GM19395 (cell line): ENCODE measurements at regions not wholly inside any gene's neighbourhood (a gene's known extent, or its start where the extent isn't known, plus 50 kb on each side); places are given as distances from the start of the nearest gene placed in this dataset.

Experiments
- ATAC-seq: cut with Tn5 transposase; IDR thresholded peaks from one replicate; pipeline ENCODE4 v1.9.1; 2021; ENCODE audit warnings: mild to moderate bottlenecking, moderate library complexity; ENCODE audit not compliant: unreplicated experiment

DNA sequence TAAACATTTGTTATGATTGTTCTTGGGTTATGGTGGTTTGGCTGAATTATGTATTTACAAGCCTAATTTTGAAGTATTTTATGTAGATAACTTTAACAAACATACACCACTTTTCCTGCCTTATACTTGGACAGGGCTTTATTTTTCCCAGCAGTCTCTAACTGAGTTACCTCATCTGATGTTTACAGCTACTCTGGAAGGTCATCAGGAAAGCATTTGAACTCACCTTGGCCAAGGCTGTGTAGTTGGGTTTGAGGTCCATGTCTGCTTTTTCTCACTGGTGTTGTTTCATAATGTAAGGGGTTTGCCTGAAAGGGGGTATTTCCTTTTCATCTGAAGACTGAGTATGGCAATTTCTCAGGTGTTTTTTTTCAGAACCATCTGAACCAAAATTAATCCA lies 193.5 kb downstream of the RWDD3 start:
- no peak for ATAC-seq

DNA sequence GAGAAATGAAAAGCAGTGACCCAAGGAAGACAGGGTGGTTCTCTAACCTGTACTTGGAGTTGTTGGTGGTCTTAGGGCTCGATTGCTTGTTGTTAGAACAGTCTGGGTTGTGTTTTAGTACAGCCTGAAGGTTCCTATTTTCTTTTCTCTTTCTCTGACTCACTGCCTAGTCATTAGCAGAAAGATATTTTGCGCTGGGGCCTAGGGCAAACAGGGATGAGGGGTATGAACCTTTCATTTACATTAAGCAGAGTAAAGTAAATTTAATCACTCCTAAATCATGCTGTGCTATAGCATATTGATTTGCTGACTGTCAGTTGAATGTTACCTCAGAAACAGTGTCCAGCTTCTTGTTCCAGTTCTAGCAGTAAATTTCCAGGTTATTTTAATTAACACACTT lies 197.2 kb downstream of the RWDD3 start:
- no peak for ATAC-seq

DNA sequence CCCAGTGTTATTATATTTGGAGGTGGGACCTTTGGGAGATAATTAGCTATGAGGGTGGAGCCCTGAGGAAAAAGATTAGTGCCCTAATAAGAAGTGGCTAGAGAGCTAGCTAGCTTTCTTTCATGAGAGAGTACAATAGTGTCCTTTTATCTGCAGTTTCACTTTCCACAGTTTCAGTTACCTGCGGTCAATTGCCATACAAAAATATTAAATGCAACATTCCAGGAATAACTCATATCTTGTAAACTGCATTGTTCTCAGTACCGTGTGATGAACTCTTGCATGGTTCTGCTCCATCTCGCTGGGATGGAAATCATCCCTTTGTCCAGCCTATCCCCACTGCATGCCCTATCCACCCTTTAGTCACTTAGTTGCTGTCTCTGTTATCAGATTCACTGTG lies 201.6 kb downstream of the RWDD3 start:
- ATAC-seq = no peak

DNA sequence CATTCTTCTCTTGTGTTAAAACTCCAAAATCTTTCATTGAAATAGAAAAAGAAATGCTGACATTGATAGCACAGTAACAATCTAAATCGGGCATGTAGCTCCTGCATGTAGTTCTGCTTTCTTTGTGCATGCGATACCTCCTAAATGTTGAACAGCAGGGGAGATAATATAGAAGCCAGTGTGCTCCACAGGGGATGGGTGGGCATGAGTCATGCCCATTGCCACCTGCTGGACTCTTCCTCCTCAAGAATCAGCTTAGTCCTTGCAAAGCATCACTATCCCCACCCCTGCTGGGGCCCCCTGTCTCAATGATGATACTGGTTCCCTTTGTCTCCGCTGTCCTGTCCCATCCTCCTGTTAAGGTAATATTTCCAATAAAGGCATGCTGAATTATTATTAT lies 203.0 kb downstream of the RWDD3 start:
- no peak for ATAC-seq

DNA sequence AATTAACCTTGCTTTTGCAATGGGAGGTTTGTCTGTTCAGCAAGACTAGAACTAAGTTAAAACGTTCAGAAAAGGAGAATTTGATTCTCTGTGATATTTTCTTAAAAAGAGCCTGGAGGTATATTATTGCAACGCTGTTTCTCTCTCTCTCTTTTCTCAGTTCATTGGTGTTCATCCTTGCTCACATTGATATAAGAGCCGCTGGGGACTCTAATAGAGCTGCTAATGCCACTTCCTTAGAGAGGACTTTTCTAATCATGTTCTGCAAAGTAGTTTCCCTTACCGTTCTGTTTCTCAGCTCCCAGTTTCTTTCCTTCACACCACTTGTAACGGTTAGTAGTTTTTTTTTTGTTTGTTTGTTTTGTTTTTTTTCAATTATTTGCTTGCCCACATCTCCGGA lies 203.8 kb downstream of the RWDD3 start:
- no peak for ATAC-seq

DNA sequence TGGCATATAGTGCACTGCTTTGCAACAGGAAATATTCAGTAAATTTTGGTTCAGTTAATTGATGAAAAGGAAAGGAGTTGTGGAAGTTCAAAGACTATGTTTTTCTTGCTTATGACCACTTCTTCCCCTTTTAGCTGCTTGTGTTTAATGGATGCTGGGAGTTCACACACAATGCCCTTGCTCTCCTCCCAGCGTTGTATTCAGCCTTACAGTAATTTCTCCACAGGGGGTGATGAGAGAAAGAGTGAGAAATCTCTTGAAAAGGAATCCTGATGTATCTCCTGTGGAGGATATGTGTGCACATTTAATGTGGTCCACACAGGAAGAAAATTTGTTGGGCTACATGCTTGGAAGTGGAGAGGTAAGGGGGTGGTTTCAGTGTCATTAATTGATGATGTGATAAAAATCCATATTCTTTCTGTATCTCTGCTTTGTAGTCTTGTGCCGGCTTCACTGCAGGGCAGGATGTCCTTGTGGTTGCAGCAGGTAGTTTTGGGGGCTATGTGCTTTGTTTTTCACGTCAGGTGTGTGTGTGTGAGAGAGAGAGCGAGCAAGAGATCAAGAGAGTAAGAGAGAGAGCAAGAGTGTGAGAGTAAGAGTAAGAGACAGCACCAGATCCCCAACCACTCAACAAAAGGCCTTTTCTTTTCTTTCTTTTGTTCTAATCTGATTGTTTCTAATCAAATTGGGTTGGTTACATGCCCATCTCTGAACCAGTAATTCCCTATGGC lies 204.4 kb downstream of the RWDD3 start:
- no peak for ATAC-seq

DNA sequence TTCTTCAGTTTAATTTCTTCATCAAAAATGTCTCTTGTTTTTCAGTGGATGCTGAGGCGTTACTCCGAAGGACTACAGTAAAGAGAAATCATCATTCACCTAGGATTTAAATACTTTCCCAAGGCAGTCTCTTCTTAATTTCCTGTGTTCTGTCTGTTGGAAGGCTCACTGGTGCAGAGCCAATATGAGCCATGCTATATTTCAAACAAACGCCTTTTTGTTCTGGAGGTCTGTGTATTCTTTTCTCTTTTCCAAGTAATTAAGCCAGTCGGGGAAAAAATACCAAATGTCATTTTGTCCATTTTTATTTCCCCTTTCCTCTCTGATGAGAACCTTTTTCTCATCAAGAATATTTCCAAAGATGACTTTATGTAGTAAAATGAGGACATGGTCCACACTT lies 206.5 kb downstream of the RWDD3 start:
- no peak for ATAC-seq

DNA sequence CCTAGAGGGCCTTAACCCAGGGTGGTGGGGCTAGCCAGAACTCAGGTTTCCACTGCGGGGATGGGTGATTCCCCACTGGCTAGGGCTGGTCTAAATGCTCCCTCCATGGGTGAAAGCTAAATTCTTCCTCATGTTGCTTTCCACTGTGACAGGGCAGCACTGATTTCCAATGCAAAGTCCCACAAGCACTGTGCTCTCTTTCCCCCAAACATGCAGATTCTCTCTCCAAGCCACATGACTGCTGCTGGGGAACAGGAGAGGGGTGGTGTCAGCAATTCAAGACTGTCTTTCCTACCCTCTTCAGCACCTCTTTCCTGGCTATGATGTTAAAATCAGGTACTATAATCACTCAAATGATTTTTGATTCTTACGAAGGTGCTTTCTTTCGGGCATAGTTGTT lies 215.5 kb downstream of the RWDD3 start:
- no peak for ATAC-seq

DNA sequence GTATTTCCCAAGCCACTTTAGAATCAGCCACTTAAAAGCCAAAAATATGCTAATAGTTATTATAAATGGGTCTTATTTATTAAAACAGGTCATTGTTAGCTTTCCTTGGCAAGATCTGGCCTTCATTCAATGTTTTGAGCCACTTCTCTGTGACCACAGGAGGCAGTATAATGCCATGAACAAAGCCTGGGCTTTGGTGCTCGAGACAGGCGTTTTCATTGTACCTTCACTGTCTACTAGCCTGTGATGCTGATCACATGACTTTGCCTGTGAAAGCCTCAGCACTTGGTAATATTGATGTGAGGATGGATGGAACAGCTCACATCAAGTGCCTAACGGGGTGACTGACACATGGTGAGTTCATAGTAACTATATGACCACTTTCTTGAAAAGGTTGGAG lies 217.0 kb downstream of the RWDD3 start:
- no peak for ATAC-seq

DNA sequence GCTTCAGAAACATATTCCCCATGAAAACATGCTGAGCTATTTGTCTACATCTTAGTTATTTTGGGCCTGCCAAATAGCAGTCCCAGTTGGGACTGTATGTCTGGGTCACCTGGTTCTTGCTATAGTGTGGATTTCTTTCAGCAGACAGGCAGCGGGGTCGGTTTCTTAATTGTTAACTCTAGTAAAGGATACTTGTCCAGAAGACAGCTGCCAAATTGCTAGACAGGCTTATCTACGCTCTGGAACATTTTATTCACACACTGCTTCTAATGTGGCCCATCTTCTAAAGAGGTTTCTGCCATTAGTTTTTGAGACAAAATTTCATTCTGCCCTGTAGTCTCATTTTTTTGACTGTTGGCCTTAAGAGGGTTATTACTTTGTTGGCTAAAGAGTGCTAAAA lies 217.9 kb downstream of the RWDD3 start:
- no peak for ATAC-seq

DNA sequence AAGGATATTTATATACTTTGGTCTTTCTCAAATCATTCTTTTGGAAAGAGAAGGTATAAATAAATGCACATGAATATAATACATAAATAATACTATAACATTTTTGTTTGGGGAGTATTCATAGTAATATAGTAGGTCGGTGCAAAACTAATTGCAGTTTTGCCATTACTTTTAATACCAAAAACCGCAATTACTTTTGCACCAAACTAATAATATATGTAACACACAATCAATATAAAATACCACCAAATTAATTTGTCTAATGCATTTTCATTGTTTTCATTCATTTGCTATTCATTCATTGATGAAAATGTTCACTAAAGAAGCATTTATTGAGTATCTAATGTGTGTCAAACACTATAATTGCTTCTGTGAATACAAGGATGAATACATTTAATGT lies 219.0 kb downstream of the RWDD3 start:
- ATAC-seq = no peak

DNA sequence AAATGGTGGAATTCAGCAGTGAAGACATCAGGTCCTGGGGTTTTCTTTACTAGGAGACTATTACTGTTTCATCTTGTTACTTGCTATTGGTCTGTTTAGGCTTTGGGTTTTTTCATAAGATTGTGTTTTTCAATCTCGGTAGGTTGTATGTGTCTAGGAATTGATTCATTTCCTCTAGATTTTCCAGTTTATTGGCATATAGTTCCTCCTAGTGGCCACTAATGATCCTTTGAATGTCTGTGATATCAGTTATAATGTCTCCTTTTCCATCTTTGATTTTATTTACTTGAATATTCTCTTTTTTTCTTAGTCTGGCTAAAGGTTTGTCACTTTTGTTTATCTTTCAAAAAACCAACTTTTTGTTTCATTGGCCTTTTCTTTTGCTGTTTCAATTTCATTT lies 233.0 kb downstream of the RWDD3 start:
- ATAC-seq = no peak

DNA sequence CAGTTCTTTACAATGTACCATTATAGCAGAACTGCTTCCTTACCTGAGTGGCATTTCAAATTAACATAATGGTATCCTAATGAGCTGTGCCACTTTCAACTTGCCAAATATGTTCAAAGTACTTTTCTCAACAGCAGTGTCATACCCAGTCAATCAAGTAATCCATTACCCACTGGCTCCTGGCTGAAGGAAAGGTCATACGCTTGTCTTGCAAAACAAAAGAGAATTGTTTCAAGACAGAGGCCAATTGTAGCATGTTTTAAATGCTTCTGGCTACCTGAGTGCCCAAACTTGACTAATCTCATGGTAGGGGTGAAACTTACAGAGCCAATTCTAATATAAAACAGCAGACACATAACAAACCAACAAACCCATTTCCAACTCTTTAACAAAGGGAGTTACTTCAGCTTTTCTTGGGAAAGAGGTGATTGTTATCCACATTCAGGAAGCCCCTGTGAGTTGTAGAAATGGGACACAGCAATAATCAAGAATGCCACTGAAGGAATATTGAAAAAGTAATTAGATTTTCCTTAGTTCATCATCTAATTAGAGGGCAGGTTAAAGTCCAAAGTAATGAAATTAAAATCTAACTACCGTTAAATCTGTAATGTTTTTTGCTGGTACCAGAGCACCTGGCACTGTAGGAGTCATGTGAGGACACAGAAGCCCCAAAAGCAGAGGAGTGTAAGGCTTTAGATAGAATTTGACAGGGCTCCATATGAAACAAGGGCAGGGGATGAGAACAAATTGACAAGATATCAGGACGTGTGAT lies 241.9 kb downstream of the RWDD3 start:
- no peak for ATAC-seq

DNA sequence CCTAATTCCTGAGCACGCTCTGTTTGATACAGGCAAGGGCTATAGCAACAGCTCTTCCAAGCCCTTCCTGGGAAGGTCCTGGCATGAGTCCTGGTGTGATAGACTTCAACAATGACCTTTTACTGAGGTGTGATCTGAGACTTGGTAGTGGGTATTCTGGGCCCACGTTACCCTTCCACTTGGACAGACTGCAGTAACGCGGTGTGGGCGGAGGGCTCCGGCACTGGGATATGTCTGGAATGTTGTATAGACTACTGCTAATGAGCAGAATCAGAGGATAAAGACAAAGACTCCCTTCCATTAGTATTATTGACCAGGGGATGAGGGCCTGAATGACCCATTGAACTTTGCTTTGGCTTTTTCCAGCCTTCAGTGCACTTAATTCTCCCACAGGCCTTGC lies 262.3 kb downstream of the RWDD3 start:
- no peak for ATAC-seq

DNA sequence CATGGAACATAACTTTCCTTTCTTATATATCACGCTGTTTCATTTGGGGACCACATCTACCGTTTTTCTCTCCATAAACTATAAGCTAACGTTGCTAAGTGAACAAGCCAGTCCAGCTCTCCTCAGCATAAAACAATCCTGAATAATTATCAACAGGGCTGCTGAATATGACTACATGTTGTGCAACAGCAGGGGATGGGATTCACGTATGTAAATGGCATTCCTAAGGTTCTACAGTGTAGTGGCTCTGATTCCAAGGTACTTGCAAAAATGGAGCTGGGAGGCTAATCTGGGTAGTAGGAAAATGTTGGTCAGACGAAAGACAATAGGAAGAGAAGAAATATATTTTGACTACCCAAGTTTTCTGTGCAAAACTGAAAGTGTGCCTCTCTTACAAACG lies 262.8 kb downstream of the RWDD3 start:
- no peak for ATAC-seq

DNA sequence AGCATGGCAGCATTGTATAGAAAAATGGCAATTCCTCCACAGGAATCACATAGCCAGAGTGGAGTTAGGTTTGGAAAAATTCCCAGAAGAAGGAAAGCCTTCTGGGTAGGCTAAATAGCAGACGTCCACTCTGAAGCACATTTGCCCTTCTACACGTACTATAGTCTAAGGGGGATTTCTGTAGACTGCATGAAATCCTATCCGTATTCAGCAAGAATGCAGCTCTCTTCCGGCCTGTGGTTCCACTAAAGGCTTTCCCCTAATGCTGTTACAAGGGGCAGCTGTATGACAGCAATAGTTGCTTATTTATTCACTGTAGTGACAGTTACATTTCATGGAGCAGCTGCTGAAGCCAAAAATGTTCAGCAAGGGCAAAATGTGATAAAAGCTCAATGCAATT lies 263.6 kb downstream of the RWDD3 start:
- no peak for ATAC-seq

DNA sequence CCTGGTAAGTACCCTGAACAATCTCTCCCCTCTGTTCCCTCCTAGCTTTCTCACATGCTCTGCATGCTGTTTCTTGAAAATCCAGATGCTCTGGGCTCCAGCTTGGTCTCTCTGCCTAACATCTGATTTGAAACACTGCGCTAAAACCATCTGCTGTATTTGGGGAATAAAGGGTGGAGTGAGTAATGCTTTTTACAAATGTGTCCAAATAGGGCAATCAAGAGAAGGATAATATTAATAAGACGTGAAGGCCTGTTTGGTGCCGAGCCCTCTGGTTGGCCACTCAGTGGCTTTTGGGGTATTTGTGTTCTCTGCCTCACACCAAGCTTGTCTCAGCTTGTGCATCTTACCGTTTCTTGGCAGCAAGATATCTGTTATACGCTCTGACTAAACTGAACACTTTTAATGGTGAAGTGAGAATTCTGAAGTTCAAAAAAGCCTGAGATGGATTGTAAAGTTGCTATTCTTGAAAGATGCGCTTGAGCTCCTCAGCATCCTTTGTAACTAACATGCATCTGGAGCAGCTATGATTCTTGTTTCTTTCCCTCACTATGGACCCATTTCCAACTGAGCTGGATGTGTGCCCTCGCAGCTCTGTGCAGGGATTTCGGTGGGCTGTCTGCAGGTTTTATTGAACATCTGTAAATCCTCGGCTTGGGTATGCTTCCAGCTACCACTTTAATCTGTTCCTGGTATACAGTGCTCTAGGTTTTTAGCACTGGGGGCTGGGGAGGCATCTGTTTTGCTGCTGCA lies 269.4 kb downstream of the RWDD3 start:
- ATAC-seq = no peak

DNA sequence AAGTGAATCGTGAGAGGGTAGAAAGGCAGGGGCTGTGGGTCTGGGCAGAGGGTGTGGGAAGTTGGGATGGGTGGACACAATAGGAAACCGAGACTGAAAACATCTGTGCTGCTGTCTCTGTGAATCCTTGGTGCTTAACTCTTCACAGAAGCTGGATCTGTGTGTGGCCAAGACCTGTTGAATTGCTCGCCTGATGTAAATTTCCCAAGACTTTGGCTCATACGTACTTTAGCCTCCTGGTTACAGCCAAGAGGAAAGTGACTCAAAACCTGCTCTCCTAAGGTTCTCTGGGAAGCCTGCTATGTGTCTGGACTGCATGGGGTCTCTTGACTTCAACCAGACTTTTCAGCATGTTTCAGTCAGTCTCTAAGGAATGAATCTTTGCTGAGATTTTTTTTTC lies 270.3 kb downstream of the RWDD3 start:
- no peak for ATAC-seq

DNA sequence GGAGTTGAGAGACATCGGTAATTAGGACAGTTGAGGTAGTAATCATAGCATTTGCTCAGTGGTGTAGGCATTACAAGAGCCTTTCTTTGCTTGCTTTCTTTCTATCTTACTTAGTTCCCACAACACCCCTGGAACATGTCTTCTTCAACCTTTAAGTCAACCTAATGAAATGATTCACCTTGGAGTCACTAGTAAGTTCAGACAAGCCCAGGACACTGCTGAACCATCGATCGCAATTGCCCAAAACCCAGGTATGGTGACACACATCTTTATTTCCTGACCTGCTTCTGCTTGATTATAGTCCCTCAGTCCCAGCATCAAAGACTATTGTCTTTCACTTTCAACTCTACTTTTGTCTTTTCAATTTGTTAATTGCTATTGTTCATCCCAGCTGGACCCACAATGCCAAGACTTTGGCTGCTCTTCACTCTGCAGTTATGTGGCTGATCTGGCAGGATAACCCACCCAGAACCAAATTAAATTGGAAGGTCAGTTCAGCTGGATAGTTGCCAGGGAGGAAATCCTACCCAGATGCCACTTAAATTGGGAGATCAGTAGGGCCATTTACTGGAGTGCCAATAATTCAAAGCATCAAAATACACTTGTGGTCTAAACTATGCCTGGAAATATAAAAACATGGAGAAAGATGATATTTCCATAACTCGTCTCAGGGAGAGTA lies 272.9 kb downstream of the RWDD3 start:
- no peak for ATAC-seq

DNA sequence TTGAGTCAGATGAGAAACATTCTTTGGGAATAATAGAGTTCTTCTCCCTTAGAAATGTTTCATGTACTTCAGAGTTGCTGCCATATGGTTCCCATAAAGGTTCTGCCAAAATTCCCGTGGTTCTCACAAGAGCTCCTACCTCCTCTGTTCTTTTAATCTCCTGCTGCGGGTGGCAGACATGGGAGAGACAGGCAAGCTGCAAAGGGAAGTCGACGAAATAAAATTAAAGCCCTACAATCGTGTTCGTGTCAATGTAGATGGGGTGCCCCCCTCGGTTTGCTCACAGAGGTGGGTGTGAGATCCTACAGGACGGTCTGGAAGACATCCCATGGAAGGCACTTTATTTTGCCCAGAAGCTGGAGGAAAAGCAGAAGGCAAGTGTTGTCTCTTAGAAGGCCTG lies 276.0 kb downstream of the RWDD3 start:
- ATAC-seq = no peak

DNA sequence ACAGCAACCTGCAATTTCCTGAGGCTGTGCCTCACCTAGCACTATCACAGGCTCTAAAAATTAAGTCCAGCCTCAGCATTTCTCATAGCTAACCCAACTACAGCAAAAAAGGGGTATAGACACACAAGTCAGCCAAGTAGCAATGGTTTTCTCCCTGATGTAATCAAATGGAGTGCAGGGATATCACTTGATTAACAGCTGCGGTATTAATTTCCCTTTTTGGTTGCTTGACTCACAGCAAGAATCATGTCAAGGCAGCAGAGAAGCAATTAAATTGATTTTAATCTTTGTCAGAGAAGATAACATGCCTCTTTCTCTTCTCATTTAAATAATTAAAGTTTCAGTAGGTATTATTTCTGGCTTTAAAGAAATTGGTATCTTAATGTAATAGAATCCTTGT lies 278.9 kb downstream of the RWDD3 start:
- ATAC-seq = no peak
